NCI-H345 treated with DMSO at 0.1 percent for 48 hours (cell line): ENCODE measurements at regions not wholly inside any gene's neighbourhood (a gene's known extent, or its start where the extent isn't known, plus 50 kb on each side); places are given as distances from the start of the nearest gene placed in this dataset.
A peak's percentile ranks its signal among the peaks of the same experiment; 100 is the strongest.
"Not testable (repeated sequence)": the region's sequence is repeated elsewhere in the genome, so short reads cannot be mapped to it uniquely, and the experiment has no call there.

ENCODE experiments used
- DNase-seq: peaks from one replicate; lab custom pipeline; 2025; ENCODE audit not compliant: unreplicated experiment; lab: John Stamatoyannopoulos, UW

GRCh38 chr22:48503876-48504275, 1323.8 kb downstream of the BRD1 start:
- no peak for DNase-seq

- no peak for DNase-seq
Observed at GRCh38 chr22:48503035-48503625, 1324.5 kb downstream of the BRD1 start.

GRCh38 chr22:48501231-48501750, 1326.4 kb downstream of the BRD1 start:
- DNase-seq = no peak

GRCh38 chr22:48500471-48501230, 1327.0 kb downstream of the BRD1 start:
- DNase-seq = no peak

GRCh38 chr22:48499456-48500425, 1327.9 kb downstream of the BRD1 start:
- DNase-seq = no peak

- no peak for DNase-seq
Observed at GRCh38 chr22:48498526-48499331, 1328.9 kb downstream of the BRD1 start.

GRCh38 chr22:48497743-48498520, 1329.7 kb downstream of the BRD1 start:
- not testable (repeated sequence) for DNase-seq

- no peak for DNase-seq
Observed at GRCh38 chr22:48496987-48497650, 1330.6 kb downstream of the BRD1 start.

- DNase-seq = no peak
Observed at GRCh38 chr22:48496226-48496845, 1331.3 kb downstream of the BRD1 start.

GRCh38 chr22:48495751-48496080, 1332.0 kb downstream of the BRD1 start:
- no peak for DNase-seq

GRCh38 chr22:48494968-48495750, 1332.5 kb downstream of the BRD1 start:
- no peak for DNase-seq

- no peak for DNase-seq
Observed at GRCh38 chr22:48494256-48494967, 1333.3 kb downstream of the BRD1 start.

- no peak for DNase-seq
Observed at GRCh38 chr22:48493733-48494132, 1333.9 kb downstream of the BRD1 start.

GRCh38 chr22:48492366-48493320, 1335.0 kb downstream of the BRD1 start:
- DNase-seq = peak; percentile 30

- DNase-seq = no peak
Observed at GRCh38 chr22:48491451-48491941, 1336.2 kb downstream of the BRD1 start.
